Endothelial cell (in vitro differentiated cells): ENCODE measurements at regions not wholly inside any gene's neighbourhood (a gene's known extent, or its start where the extent isn't known, plus 50 kb on each side); places are given as distances from the start of the nearest gene placed in this dataset.
"Not testable (repeated sequence)": the region's sequence is repeated elsewhere in the genome, so short reads cannot be mapped to it uniquely, and the experiment has no call there.

Experiments used
- DNase-seq: peaks from one replicate; pipeline ENCODE4 v3.0.0; 2021; ENCODE audit warnings: low spot score
- H3K27ac Mint-ChIP-seq: one replicate; pipeline ENCODE4 v1.8.0; 2021; ENCODE audit warnings: mixed read lengths, inconsistent platforms; ENCODE audit not compliant: unreplicated experiment
- H3K27me3 Mint-ChIP-seq: one replicate; pipeline ENCODE4 v1.8.0; 2021; ENCODE audit warnings: mild to moderate bottlenecking, moderate library complexity, mixed read lengths, inconsistent platforms; ENCODE audit not compliant: unreplicated experiment
- H3K36me3 Mint-ChIP-seq: one replicate; pipeline ENCODE4 v1.8.0; 2021; ENCODE audit warnings: mild to moderate bottlenecking, low read depth, mixed read lengths, inconsistent platforms; ENCODE audit not compliant: unreplicated experiment
- H3K4me1 Mint-ChIP-seq: one replicate; pipeline ENCODE4 v1.8.0; 2021; ENCODE audit warnings: mild to moderate bottlenecking, mixed read lengths, inconsistent platforms; ENCODE audit not compliant: unreplicated experiment
- H3K4me3 Mint-ChIP-seq: one replicate; pipeline ENCODE4 v1.8.0; 2021; ENCODE audit warnings: mild to moderate bottlenecking, mixed read lengths, inconsistent platforms; ENCODE audit not compliant: unreplicated experiment
- H3K9me3 Mint-ChIP-seq: one replicate; pipeline ENCODE4 v1.8.0; 2021; ENCODE audit warnings: mixed read lengths, inconsistent platforms; ENCODE audit not compliant: unreplicated experiment
- CTCF ChIP-seq: fragments of 200-600 bp; sonication (generic); IDR thresholded peaks from one replicate; pipeline ENCODE4 v1.5.0; 2021; ENCODE audit warnings: antibody characterized with exemption; ENCODE audit not compliant: unreplicated experiment

GRCh38 chr3:36075491-36075890, 304.8 kb upstream of the STAC start:
- H3K9me3 Mint-ChIP-seq: no peaks in the 10 kb centered on the region
- no peak overlapping the region for H3K27ac Mint-ChIP-seq
- no peaks in the 10 kb centered on the region for H3K27me3 Mint-ChIP-seq
- no peak for DNase-seq
- no peak overlapping the region for H3K4me3 Mint-ChIP-seq
- H3K4me1 Mint-ChIP-seq: peaks cover 11% of the 10 kb centered on the region
- TF ChIP-seq CTCF: no peak
- H3K36me3 Mint-ChIP-seq: no peaks in the 10 kb centered on the region

- no peak for DNase-seq
- Mint-ChIP-seq H3K27ac (no peak overlapping the region), H3K4me1 (no peaks in the 10 kb centered on the region), H3K36me3 (peaks cover 2% of the 10 kb centered on the region), H3K4me3 (no peak overlapping the region), H3K9me3 (peaks cover 2% of the 10 kb centered on the region), H3K27me3 (no peaks in the 10 kb centered on the region)
- no peak for TF ChIP-seq CTCF
Measured at GRCh38 chr3:36077320-36077719, 303.0 kb upstream of the STAC start.

GRCh38 chr3:36082958-36083357, 297.3 kb upstream of the STAC start:
- H3K4me1 Mint-ChIP-seq, H3K36me3 Mint-ChIP-seq, H3K27ac Mint-ChIP-seq, DNase-seq, H3K27me3 Mint-ChIP-seq, H3K4me3 Mint-ChIP-seq, H3K9me3 Mint-ChIP-seq: not testable (repeated sequence)

- no peaks in the 10 kb centered on the region for H3K4me1 Mint-ChIP-seq
- no peak overlapping the region for H3K4me3 Mint-ChIP-seq
- no peak overlapping the region for H3K27ac Mint-ChIP-seq
- TF ChIP-seq CTCF: no peak
- H3K36me3 Mint-ChIP-seq: no peaks in the 10 kb centered on the region
- H3K27me3 Mint-ChIP-seq: no peaks in the 10 kb centered on the region
- DNase-seq: no peak
- no peaks in the 10 kb centered on the region for H3K9me3 Mint-ChIP-seq
Measured at GRCh38 chr3:36095238-36095637, 285.1 kb upstream of the STAC start.

GRCh38 chr3:36097209-36097608, 283.1 kb upstream of the STAC start:
- no peaks in the 10 kb centered on the region for H3K9me3 Mint-ChIP-seq
- DNase-seq: no peak
- no peaks in the 10 kb centered on the region for H3K27me3 Mint-ChIP-seq
- no peak overlapping the region for H3K4me3 Mint-ChIP-seq
- no peaks in the 10 kb centered on the region for H3K36me3 Mint-ChIP-seq
- no peak for TF ChIP-seq CTCF
- no peaks in the 10 kb centered on the region for H3K4me1 Mint-ChIP-seq
- no peak overlapping the region for H3K27ac Mint-ChIP-seq

GRCh38 chr3:36114353-36114752, 266.0 kb upstream of the STAC start:
- H3K36me3 Mint-ChIP-seq: no peaks in the 10 kb centered on the region
- no peak overlapping the region for H3K4me3 Mint-ChIP-seq
- H3K27ac Mint-ChIP-seq: no peak overlapping the region
- TF ChIP-seq CTCF: no peak
- no peaks in the 10 kb centered on the region for H3K27me3 Mint-ChIP-seq
- no peak for DNase-seq
- H3K9me3 Mint-ChIP-seq: no peaks in the 10 kb centered on the region
- no peaks in the 10 kb centered on the region for H3K4me1 Mint-ChIP-seq
